ENCODE measurements at regions not wholly inside any gene's neighbourhood (a gene's known extent, or its start where the extent isn't known, plus 50 kb on each side); places are given as distances from the start of the nearest gene placed in this dataset.

DNA sequence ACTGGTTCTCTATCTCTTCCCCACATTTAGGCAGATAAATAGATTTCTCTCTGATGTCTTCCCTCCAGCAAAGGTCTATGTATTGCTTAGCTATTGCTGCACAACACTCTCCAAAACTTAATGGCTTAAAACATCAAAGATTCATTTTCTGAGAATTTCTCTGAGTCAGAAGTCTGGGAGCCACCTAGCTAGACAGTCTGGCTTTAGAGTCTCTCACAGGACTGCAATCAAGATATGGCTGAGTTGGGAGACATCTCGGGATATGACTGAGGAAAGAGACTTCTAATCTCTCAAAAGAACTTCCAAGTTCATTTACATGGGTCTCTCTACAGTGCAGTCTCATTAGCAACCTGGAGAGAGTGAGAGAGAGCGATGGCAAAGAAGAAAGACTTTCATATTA, 553.6 kb upstream of the GHITM start:
- TF ChIP-seq, protein P1, sequence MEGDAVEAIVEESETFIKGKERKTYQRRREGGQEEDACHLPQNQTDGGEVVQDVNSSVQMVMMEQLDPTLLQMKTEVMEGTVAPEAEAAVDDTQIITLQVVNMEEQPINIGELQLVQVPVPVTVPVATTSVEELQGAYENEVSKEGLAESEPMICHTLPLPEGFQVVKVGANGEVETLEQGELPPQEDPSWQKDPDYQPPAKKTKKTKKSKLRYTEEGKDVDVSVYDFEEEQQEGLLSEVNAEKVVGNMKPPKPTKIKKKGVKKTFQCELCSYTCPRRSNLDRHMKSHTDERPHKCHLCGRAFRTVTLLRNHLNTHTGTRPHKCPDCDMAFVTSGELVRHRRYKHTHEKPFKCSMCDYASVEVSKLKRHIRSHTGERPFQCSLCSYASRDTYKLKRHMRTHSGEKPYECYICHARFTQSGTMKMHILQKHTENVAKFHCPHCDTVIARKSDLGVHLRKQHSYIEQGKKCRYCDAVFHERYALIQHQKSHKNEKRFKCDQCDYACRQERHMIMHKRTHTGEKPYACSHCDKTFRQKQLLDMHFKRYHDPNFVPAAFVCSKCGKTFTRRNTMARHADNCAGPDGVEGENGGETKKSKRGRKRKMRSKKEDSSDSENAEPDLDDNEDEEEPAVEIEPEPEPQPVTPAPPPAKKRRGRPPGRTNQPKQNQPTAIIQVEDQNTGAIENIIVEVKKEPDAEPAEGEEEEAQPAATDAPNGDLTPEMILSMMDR (IDR thresholded peaks at IDR 0.05), result no peak
- Mint-ChIP-seq H3K27ac (ENCODE audit: unreplicated experiment) (no peak overlapping the region), H3K4me1 (ENCODE audit: low read depth) (peaks cover 5% of the 10 kb centered on the region), H3K9me3 (ENCODE audit: low read depth) (peaks cover 2% of the 10 kb centered on the region), H3K4me3 (ENCODE audit: unreplicated experiment) (no peak overlapping the region), H3K27me3 (ENCODE audit: low read depth) (no peaks in the 10 kb centered on the region), H3K36me3 (ENCODE audit: low read depth) (no peaks in the 10 kb centered on the region)
- DNase-seq (ENCODE audit: low spot score), result no peak

DNA sequence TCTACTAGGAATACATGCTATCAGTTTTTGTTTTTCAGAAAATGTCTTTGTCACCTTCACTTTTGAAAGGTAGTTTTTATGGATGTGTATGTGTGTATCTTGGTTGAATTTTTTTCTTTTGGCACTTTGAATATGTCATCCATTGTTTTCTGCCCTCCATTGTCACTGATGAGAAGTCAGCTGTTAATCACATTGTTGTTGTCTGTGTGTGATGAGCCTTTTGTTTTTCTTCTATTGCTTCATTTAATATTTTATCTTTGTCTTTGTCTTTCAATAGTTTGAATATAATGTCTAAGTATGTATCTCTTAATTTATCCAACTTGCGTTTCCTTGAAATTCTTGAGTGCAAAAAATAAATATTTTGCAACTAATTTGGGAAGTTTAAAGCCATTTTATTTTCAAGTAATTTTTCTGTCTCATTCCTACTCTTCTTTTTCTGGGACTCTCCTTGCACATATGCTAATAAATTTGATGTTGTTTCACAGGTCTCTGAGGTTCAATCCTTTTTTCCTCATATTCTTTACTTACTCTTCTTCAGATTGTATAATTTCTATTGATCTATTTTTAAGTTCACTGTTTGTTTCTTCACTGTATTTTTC, 546.9 kb upstream of the GHITM start:
- DNase-seq (ENCODE audit: low spot score), result no peak
- no peaks in the 10 kb centered on the region for H3K4me1 Mint-ChIP-seq (ENCODE audit: low read depth)
- no peak overlapping the region for H3K4me3 Mint-ChIP-seq (ENCODE audit: unreplicated experiment)

DNA sequence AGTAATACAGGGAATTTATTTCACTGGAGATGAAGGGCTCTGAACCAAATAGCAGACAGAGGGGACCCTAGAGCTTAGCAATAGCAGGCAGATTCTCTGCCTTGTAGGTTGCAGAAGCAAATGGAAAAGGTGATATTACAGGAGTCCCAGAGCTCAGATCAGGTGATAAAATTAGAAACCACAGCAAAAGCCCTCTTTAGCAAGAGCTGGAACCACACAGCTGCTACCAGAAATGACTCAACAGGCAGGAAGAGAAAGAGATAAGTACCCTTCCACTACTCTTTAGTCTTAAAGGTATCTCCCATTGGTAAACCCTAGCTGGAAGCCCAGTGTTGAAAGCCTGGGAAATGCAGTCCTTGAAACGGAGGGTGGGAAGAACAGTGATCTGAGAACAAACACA, 535.6 kb upstream of the GHITM start:
- no peaks in the 10 kb centered on the region for H3K36me3 Mint-ChIP-seq (ENCODE audit: low read depth)
- TF ChIP-seq, protein P1 (IDR thresholded peaks at IDR 0.05), result no peak
- H3K27me3 Mint-ChIP-seq (ENCODE audit: low read depth), result no peaks in the 10 kb centered on the region

More for the DNA sequence above, 546.9 kb upstream of the GHITM start:
- H3K9me3 Mint-ChIP-seq (ENCODE audit: low read depth), result peaks cover 27% of the 10 kb centered on the region
- TF ChIP-seq, protein P1 (IDR thresholded peaks at IDR 0.05), result no peak
- no peaks in the 10 kb centered on the region for H3K27me3 Mint-ChIP-seq (ENCODE audit: low read depth)
- peaks cover 9% of the 10 kb centered on the region for H3K36me3 Mint-ChIP-seq (ENCODE audit: low read depth)
- no peak overlapping the region for H3K27ac Mint-ChIP-seq (ENCODE audit: unreplicated experiment)

DNA sequence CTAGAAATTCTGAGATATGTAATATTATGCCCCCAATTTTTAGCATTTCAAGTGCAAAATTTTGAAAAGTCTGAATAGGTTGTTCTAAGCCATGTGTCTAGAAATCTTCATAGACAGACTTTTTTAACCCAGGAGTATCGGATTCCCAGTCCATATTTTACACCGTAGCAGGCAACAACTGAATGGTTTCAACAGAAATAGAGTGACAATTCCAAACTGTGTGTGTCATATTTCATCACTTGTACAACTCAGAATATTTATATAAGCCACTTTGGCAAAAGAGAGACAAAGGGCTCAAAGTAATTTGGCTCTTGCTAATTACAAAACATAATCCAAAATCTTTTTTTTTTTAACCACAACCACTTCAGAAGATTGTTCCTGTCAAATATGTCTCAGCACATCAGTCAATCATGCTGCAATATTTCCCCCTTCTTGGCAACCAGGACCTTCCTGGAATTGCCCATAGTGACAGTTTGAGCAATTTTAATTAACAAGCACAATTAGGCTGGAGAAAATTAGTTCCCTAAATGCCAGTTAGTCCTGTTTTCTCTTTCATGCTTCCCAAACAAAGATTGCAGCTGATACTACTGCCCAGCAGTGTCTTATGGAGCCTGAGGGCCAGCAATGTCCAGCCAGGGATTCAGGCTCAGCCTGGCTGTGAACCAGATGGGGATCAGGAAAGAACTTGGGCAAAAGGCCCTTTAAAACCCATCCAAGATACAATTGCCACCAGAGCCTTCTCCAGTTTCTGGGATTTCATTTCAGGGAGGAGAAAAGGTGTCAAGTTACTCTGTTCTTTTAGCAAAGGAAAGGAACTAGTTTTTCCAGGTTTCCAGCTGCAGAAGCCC, 533.3 kb upstream of the GHITM start:
- Mint-ChIP-seq H3K27me3 (ENCODE audit: low read depth) (no peaks in the 10 kb centered on the region), H3K4me3 (ENCODE audit: unreplicated experiment) (no peak overlapping the region), H3K27ac (ENCODE audit: unreplicated experiment) (no peak overlapping the region), H3K9me3 (ENCODE audit: low read depth) (peaks cover 3% of the 10 kb centered on the region), H3K36me3 (ENCODE audit: low read depth) (no peaks in the 10 kb centered on the region), H3K4me1 (ENCODE audit: low read depth) (peaks cover 28% of the 10 kb centered on the region)
- TF ChIP-seq, protein P1 (IDR thresholded peaks at IDR 0.05), result no peak
- DNase-seq (ENCODE audit: low spot score), result no peak

More for the DNA sequence above, 535.6 kb upstream of the GHITM start:
- no peak for DNase-seq (ENCODE audit: low spot score)
- H3K4me3 Mint-ChIP-seq (ENCODE audit: unreplicated experiment), result no peak overlapping the region
- H3K9me3 Mint-ChIP-seq (ENCODE audit: low read depth), result peaks cover 3% of the 10 kb centered on the region
- H3K4me1 Mint-ChIP-seq (ENCODE audit: low read depth), result peaks cover 24% of the 10 kb centered on the region
- no peak overlapping the region for H3K27ac Mint-ChIP-seq (ENCODE audit: unreplicated experiment)

DNA sequence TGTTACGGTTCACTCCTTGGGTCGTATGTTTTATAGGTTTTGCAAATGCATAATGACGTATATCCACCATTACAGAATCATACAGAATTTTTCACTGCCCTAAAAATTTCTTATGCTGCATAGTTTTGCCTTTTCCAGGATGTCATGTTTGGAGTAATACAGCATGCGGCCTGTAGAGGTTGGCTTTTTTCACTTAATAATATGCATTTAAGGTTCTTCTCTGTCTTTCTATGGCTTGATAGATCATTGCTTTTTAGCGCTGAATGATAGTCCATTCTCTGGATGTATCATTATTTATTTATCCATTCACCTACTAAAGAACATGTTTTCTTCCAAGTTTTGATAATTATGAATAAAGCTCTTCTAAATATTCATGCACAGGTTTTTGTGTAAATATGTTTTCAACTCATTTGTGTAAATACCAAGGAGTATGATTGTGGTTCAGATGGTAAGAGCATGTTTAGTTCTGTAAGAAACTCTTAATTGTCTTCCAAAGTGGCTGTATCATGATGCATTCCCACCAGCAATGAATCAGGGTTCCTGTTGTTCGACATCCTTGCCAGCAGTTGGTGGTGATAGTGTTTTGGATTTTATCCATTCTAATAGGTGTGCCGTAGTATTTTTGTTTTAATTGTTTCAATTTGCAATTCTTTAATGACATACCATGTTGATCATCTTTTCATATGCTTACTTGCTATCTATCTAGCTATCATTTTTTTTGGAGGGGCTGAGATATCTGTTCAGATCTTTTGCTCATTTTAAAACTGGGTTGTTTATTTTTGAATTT, 531.2 kb upstream of the GHITM start:
- TF ChIP-seq, protein P1 (IDR thresholded peaks at IDR 0.05), result no peak
- peaks cover 46% of the 10 kb centered on the region for H3K4me1 Mint-ChIP-seq (ENCODE audit: low read depth)
- peaks cover 14% of the 10 kb centered on the region for H3K9me3 Mint-ChIP-seq (ENCODE audit: low read depth)
- DNase-seq (ENCODE audit: low spot score), result no peak
- no peaks in the 10 kb centered on the region for H3K27me3 Mint-ChIP-seq (ENCODE audit: low read depth)
- no peaks in the 10 kb centered on the region for H3K36me3 Mint-ChIP-seq (ENCODE audit: low read depth)
- no peak overlapping the region for H3K27ac Mint-ChIP-seq (ENCODE audit: unreplicated experiment)
- H3K4me3 Mint-ChIP-seq (ENCODE audit: unreplicated experiment), result no peak overlapping the region
